ENCODE measurements at regions not wholly inside any gene's neighbourhood (a gene's known extent, or its start where the extent isn't known, plus 50 kb on each side); places are given as distances from the start of the nearest gene placed in this dataset.

DNA sequence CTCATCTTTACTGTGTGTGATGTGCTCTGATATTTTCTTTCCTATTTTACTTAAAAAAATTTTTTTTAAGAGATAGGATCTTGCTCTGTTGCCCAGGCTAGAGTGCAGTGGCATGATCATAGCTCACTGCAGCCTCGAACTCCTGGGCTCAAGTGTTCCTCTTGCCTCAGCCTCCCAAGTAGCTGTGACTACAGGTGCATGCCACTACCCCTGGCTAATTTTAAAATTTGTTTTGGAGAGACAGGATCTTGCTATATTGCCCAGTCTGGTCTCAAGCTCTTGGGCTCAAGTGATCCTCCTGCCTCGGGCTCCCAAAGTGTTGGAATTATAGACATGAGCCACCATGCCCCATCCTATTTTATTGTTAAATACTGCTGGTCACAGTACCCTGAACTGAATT, 67.4 kb downstream of the FOXD2 start:
- no peaks in the 10 kb centered on the region for H3K9me3 Mint-ChIP-seq (ENCODE audit: unreplicated experiment)
- no peaks in the 10 kb centered on the region for H3K36me3 Mint-ChIP-seq (ENCODE audit: low read depth, unreplicated experiment)
- no peak overlapping the region for H3K4me3 Mint-ChIP-seq (ENCODE audit: unreplicated experiment)
- DNase-seq (ENCODE audit: low spot score), result no peak
- H3K27me3 Mint-ChIP-seq (ENCODE audit: unreplicated experiment), result peaks cover 13% of the 10 kb centered on the region
- TF ChIP-seq CTCF (IDR thresholded peaks at IDR 0.05; ENCODE audit: unreplicated experiment), result no peak
- no peaks in the 10 kb centered on the region for H3K4me1 Mint-ChIP-seq (ENCODE audit: unreplicated experiment)
- no peak overlapping the region for H3K27ac Mint-ChIP-seq (ENCODE audit: unreplicated experiment)

- H3K36me3 Mint-ChIP-seq (ENCODE audit: low read depth, unreplicated experiment), result no peaks in the 10 kb centered on the region
- H3K4me1 Mint-ChIP-seq (ENCODE audit: unreplicated experiment), result no peaks in the 10 kb centered on the region
- DNase-seq (ENCODE audit: low spot score), result no peak
- no peaks in the 10 kb centered on the region for H3K9me3 Mint-ChIP-seq (ENCODE audit: unreplicated experiment)
- peaks cover 13% of the 10 kb centered on the region for H3K27me3 Mint-ChIP-seq (ENCODE audit: unreplicated experiment)
- no peak overlapping the region for H3K27ac Mint-ChIP-seq (ENCODE audit: unreplicated experiment)
- no peak for TF ChIP-seq CTCF (IDR thresholded peaks at IDR 0.05; ENCODE audit: unreplicated experiment)
- H3K4me3 Mint-ChIP-seq (ENCODE audit: unreplicated experiment), result no peak overlapping the region
Observed at GRCh38 chr1:47506053-47506452, 68.2 kb downstream of the FOXD2 start.

DNA sequence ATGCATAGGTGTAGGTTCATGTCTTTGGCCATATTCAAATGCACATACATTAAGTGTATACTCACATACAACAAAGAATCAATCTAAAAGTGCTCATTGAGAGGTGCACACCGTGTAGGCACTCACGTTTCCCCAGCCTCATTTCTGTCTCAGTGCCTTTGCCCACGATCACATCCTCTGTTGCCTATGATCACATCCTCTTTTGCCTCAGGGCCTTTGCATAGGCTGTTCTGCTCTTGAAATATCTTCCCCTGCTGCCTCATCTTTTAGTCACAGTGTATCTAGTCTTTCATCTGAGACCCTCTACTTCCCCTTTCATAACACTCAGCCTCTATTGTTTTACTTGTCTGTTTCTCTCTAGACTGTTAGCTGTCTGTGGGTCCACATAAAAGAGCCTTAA, 69.3 kb downstream of the FOXD2 start:
- no peaks in the 10 kb centered on the region for H3K9me3 Mint-ChIP-seq (ENCODE audit: unreplicated experiment)
- no peaks in the 10 kb centered on the region for H3K36me3 Mint-ChIP-seq (ENCODE audit: low read depth, unreplicated experiment)
- no peaks in the 10 kb centered on the region for H3K4me1 Mint-ChIP-seq (ENCODE audit: unreplicated experiment)
- peaks cover 13% of the 10 kb centered on the region for H3K27me3 Mint-ChIP-seq (ENCODE audit: unreplicated experiment)
- no peak overlapping the region for H3K27ac Mint-ChIP-seq (ENCODE audit: unreplicated experiment)
- DNase-seq (ENCODE audit: low spot score), result no peak
- no peak overlapping the region for H3K4me3 Mint-ChIP-seq (ENCODE audit: unreplicated experiment)
- TF ChIP-seq CTCF (IDR thresholded peaks at IDR 0.05; ENCODE audit: unreplicated experiment), result no peak

DNA sequence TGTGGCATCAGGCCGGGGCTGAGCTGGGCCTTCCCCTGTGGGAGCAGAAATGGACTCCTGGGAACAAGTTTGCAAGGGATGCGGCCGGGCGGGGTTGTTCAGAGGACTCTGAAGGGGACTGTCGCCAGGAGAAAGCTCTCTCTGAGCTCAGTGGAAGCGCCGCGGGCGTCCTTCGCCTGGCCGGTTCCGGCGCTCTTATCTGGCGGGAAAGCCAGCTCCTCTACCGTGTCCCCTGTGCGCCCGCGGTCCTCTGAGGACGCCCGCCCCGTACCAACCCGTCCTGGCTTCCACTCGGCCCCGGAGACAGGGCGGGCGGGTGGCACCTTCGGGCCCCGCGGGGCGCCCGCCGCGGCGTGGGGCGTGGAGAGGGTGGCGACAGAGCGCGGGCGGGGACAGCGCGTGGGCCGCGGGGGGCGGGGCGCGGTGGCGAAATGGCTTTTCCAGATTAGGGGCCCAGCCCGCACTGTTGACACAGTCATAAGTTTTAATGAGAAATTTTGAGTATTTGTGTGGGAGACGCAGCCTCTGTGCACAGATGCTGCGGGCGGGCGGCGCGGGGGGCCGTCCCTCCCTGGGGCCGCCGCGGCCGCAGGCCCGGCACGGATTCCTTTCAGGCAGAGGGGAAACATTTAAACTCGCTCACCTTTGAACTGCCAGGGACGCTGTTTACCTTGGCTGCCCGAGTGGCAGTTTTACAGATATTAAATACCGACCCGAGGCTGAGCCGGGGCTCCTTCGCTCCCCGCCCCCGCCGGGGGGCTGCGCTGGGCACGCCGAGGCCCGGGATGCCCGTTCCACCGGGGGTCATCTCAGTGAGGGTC, 70.2 kb downstream of the FOXD2 start:
- peak; percentile 18 for DNase-seq (ENCODE audit: low spot score)
- peaks cover 10% of the 10 kb centered on the region for H3K27me3 Mint-ChIP-seq (ENCODE audit: unreplicated experiment)
- no peaks in the 10 kb centered on the region for H3K36me3 Mint-ChIP-seq (ENCODE audit: low read depth, unreplicated experiment)
- no peaks in the 10 kb centered on the region for H3K4me1 Mint-ChIP-seq (ENCODE audit: unreplicated experiment)
- H3K9me3 Mint-ChIP-seq (ENCODE audit: unreplicated experiment), result no peaks in the 10 kb centered on the region
- H3K4me3 Mint-ChIP-seq (ENCODE audit: unreplicated experiment), result no peak overlapping the region
- no peak overlapping the region for H3K27ac Mint-ChIP-seq (ENCODE audit: unreplicated experiment)
- no peak for TF ChIP-seq CTCF (IDR thresholded peaks at IDR 0.05; ENCODE audit: unreplicated experiment)

DNA sequence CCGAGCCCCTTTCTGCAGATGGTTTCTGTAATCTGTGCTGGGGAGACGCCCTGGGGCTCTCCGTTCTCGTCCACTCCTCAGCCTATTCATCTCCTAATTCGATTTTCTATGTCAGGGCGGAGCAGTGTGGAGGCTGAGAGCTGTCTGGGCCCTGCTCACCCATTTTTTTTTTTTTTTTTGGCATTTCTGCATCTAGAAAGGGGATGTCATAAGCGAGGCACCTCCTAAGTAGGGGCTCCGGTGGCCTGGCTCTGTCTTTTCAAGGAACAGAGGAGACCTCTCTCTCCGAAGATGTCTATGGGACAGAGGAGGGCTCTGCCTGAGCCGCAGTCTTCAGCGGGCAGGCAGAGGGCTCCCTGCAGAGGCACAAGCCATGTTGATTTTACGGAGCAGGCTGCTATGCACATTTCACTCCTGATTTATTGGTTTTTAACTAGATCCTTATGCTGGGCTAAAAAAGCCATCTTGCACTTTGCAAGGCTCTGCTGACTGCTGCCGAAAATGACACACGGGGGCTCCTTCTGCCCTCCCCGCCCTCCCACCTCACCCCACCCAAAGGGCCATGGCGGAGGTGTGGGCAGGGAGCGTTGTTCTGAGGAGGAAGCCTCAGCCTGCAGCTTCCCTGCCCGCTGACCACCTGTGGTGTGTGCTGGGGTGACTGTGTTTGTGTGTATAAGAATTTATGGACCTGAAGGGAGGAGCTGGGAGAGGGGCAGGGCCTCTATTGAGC, 71.0 kb downstream of the FOXD2 start:
- DNase-seq (ENCODE audit: low spot score), result no peak
- Mint-ChIP-seq H3K36me3 (ENCODE audit: low read depth, unreplicated experiment) (no peaks in the 10 kb centered on the region), H3K9me3 (ENCODE audit: unreplicated experiment) (no peaks in the 10 kb centered on the region), H3K4me1 (ENCODE audit: unreplicated experiment) (no peaks in the 10 kb centered on the region), H3K27ac (ENCODE audit: unreplicated experiment) (no peak overlapping the region), H3K4me3 (ENCODE audit: unreplicated experiment) (no peak overlapping the region), H3K27me3 (ENCODE audit: unreplicated experiment) (peaks cover 7% of the 10 kb centered on the region)
- TF ChIP-seq CTCF (IDR thresholded peaks at IDR 0.05; ENCODE audit: unreplicated experiment), result no peak
